Stimulated activated naive CD8-positive, alpha-beta T cell treated with anti-CD3 and anti-CD28 coated beads, Interleukin-15, amount 100 ng/mL, for 72 hours (primary cell): ENCODE measurements at regions not wholly inside any gene's neighbourhood (a gene's known extent, or its start where the extent isn't known, plus 50 kb on each side); places are given as distances from the start of the nearest gene placed in this dataset.
"Not testable (repeated sequence)": the region's sequence is repeated elsewhere in the genome, so short reads cannot be mapped to it uniquely, and the experiment has no call there.

Source experiments
- ATAC-seq: fragments of 150-1000 bp; cut with Tn5 transposase; 2 replicates; pipeline ENCODE4 v1.10.0; 2021; ENCODE audit warnings: mild to moderate bottlenecking, moderate library complexity
- DNase-seq, 2 donors: peaks; one replicate each; pipeline ENCODE4 v3.0.0; 2021 to 2022
- H3K27ac Mint-ChIP-seq, 2 donors: one replicate each; pipeline ENCODE4 v1.8.0; 2022; ENCODE audit warnings: mild to moderate bottlenecking in 2 of 2, mixed read lengths in 2 of 2, moderate library complexity in 2 of 2
- H3K27me3 Mint-ChIP-seq: one replicate; pipeline ENCODE4 v1.8.0; 2022; ENCODE audit warnings: mixed read lengths
- H3K4me1 Mint-ChIP-seq: one replicate; pipeline ENCODE4 v1.8.0; 2022; ENCODE audit warnings: mild to moderate bottlenecking, mixed read lengths
- H3K4me3 Mint-ChIP-seq, 2 donors: one replicate each; pipeline ENCODE4 v1.8.0; 2022; ENCODE audit warnings: mild to moderate bottlenecking in 2 of 2, mixed read lengths in 2 of 2, moderate library complexity in 1 of 2
- H3K9me3 Mint-ChIP-seq, 2 donors: one replicate each; pipeline ENCODE4 v1.8.0; 2022; ENCODE audit warnings: mixed read lengths in 2 of 2

DNA sequence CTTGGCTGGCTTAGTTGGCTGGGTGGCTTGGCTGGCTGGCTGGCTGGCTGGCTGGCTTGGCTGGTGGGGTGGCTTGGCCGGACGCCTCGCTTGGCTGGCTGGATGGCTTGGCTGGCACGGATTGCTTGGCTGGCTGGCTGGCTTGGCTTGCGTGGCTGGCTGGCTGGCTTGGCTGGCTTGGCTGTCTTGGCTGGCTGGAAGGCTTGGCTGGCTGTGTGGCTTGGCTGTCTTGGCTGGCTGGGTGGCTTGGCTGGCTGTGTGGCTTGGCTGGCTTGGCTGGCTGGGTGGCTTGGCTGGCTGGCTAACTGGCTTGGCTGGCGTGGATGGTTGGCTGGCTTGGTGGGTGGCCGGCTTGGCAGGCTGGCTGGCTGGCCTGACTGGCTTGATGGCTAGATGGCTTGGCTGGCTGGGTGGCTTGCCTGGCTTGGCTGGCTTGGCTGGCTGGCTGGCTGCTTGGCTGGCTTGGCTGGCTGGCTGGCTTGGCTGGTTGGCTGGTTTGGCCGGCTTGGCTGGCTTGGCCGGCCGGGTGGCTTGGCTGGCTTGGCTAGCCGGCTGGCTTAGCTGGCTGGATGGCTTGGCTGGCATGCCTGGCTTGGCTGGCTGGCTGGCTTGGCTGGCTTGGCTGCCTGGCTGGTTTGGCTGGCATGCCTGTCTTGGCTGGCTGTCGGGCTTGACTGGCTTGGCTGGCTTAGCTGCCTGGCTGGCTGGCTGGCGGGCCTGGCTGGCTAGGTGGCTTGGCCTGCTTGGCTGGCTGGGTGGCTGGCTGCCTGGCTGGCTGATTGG, 2812.7 kb downstream of the RPIA start:
- not testable (repeated sequence) for ATAC-seq

DNA sequence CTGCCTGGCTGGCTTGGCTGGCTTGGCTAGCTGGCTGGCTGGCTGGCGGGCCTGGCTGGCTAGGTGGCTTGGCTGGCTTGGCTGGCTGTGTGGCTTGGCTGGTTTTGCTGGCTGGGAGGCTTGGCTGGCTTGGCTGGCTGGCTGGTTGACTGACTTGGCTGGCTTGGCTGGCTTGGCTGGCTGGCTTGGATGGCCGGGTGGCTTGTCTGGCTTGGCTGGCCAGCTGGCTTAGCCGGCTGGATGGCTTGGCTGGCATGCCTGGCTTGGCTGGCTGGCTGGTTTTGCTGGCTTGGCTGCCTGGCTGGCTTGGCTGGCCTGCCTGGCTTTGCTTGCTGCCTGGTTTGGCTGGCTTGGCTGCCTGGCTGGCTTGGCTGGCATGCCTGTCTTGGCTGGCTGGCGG, 2817.3 kb downstream of the RPIA start:
- not testable (repeated sequence) for H3K9me3 Mint-ChIP-seq, DNase-seq, H3K4me1 Mint-ChIP-seq, H3K27ac Mint-ChIP-seq, H3K4me3 Mint-ChIP-seq, ATAC-seq, H3K27me3 Mint-ChIP-seq

More for the DNA sequence above, 2812.7 kb downstream of the RPIA start:
- H3K9me3 Mint-ChIP-seq, DNase-seq, H3K4me3 Mint-ChIP-seq, H3K27me3 Mint-ChIP-seq, H3K4me1 Mint-ChIP-seq: not testable (repeated sequence)
- peak overlapping the region in 1 of 2 donors; percentile 63 for H3K27ac Mint-ChIP-seq

DNA sequence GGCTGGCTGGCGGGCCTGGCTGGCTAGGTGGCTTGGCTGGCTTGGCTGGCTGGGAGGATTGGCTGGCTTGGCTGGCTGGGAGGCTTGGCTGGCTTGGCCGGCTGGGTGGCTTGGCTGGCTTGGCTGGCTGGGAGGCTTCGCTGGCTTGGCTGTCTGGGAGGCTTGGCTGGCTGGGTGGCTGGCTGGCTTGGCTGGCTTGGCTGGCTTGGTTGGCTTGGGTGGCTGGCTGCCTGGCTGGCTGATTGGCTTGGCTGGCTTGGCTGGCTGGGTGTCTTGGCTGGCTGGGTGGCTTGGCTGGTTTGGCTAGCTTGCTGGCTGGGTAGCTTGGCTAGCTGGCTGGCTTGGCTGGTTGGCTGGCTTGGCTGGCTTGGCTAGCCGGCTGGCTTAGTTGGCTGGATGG, 2817.8 kb downstream of the RPIA start:
- H3K4me3 Mint-ChIP-seq, ATAC-seq, H3K27me3 Mint-ChIP-seq, H3K27ac Mint-ChIP-seq, H3K9me3 Mint-ChIP-seq, DNase-seq, H3K4me1 Mint-ChIP-seq: not testable (repeated sequence)

DNA sequence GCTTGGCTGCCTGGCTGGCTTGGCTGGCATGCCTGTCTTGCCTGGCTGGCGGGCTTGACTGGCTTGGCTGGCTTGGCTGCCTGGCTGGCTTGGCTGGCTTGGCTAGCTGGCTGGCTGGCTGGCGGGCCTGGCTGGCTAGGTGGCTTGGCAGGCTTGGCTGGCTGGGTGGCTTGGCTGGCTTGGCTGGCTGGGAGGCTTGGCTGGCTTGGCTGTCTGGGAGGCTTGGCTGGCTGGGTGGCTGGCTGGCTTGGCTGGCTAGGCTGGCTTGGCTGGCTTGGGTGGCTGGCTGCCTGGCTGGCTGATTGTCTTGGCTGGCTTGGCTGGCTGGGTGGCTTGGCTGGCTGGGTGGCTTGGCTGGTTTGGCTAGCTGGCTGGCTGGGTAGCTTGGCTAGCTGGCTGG, 2819.7 kb downstream of the RPIA start:
- H3K27me3 Mint-ChIP-seq, ATAC-seq, H3K4me3 Mint-ChIP-seq, H3K27ac Mint-ChIP-seq, H3K9me3 Mint-ChIP-seq, DNase-seq, H3K4me1 Mint-ChIP-seq: not testable (repeated sequence)

DNA sequence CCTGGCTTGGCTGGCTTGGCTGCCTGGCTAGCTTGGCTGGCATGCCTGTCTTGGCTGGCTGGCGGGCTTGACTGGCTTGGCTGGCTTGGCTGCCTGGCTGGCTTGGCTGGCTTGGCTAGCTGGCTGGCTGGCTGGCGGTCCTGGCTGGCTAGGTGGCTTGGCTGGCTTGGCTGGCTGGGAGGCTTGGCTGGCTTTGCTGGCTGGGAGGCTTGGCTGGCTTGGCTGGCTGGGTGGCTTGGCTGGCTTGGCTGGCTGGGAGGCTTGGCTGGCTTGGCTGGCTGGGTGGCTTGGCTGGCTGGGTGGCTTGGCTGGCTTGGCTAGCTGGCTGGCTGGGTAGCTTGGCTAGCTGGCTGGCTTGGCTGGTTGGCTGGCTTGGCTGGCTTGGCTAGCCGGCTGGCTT, 2824.5 kb downstream of the RPIA start:
- not testable (repeated sequence) for ATAC-seq, H3K9me3 Mint-ChIP-seq, H3K27ac Mint-ChIP-seq, H3K4me1 Mint-ChIP-seq, H3K4me3 Mint-ChIP-seq, H3K27me3 Mint-ChIP-seq, DNase-seq

DNA sequence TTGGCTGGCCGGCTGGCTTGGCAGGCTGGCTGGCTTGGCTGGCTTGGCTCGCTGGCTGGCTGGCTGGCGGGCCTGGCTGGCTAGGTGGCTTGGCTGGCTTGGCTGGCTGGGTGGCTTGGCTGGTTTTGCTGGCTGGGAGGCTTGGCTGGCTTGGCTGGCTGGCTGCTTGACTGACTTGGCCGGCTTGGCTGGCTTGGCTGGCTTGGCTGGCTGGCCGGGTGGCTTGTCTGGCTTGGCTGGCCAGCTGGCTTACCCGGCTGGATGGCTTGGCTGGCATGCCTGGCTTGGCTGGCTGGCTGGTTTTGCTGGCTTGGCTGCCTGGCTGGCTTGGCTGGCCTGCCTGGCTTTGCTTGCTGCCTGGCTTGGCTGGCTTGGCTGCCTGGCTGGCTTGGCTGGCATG, 2825.2 kb downstream of the RPIA start:
- not testable (repeated sequence) for H3K9me3 Mint-ChIP-seq, H3K27ac Mint-ChIP-seq, DNase-seq, H3K4me3 Mint-ChIP-seq, ATAC-seq, H3K4me1 Mint-ChIP-seq, H3K27me3 Mint-ChIP-seq

DNA sequence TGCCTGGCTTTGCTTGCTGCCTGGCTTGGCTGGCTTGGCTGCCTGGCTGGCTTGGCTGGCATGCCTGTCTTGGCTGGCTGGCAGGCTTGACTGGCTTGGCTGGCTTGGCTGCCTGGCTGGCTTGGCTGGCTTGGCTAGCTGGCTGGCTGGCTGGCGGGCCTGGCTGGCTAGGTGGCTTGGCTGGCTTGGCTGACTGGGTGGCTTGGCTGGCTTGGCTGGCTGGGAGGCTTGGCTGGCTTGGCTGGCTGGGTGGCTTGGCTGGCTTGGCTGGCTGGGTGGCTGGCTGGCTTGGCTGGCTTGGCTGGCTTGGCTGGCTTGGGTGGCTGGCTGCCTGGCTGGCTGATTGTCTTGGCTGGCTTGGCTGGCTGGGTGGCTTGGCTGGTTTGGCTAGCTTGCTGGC, 2826.4 kb downstream of the RPIA start:
- not testable (repeated sequence) for DNase-seq, H3K27me3 Mint-ChIP-seq, H3K4me3 Mint-ChIP-seq, H3K4me1 Mint-ChIP-seq, H3K9me3 Mint-ChIP-seq, ATAC-seq, H3K27ac Mint-ChIP-seq

DNA sequence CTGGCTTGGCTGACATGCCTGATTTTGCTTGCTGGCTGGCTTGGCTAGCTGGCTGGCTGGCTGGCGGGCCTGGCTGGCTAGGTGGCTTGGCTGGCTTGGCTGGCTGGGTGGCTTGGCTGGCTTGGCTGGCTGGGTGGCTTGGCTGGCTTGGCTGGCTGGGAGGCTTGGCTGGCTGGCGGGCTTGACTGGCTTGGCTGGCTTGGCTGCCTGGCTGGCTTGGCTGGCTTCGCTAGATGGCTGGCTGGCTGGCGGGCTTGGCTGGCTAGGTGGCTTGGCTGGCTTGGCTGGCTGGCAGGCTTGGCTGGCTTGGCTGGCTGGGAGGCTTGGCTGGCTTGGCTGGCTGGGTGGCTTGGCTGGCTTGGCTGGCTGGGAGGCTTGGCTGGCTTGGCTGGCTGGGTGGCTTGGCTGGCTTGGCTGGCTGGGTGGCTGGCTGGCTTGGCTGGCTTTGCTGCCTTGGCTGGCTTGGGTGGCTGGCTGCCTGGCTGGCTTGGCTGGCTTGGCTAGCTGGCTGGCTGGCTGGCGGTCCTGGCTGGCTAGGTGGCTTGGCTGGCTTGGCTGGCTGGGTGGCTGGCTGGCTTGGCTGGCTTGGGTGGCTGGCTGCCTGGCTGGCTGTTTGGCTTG, 2827.0 kb downstream of the RPIA start:
- not testable (repeated sequence) for ATAC-seq, H3K9me3 Mint-ChIP-seq, H3K4me1 Mint-ChIP-seq, DNase-seq, H3K27ac Mint-ChIP-seq, H3K4me3 Mint-ChIP-seq, H3K27me3 Mint-ChIP-seq

DNA sequence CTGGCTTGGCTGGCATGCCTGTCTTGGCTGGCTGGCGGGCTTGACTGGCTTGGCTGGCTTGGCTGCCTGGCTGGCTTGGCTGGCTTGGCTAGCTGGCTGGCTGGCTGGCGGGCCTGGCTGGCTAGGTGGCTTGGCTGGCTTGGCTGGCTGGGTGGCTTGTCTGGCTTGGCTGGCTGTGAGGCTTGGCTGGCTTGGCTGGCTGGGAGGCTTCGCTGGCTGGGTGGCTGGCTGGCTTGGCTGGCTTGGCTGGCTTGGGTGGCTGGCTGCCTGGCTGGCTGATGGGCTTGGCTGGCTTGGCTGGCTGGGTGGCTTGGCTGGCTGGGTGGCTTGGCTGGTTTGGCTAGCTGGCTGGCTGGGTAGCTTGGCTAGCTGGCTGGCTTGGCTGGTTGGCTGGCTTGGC, 2827.9 kb downstream of the RPIA start:
- not testable (repeated sequence) for H3K27me3 Mint-ChIP-seq

DNA sequence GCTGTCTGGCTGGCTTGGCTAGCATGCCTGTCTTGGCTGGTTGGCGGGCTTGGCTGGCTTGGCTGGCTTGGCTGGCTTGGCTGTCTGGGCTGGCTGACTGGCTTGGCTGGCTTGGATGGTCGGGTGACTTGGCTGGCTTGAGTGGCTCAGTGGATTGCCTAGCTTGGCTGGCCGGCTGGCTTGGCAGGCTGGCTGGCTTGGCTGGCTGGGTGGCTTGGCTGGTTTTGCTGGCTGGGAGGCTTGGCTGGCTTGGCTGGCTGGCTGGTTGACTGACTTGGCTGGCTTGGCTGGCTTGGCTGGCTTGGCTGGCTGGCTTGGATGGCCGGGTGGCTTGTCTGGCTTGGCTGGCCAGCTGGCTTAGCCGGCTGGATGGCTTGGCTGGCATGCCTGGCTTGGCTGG, 2828.4 kb downstream of the RPIA start:
- H3K27me3 Mint-ChIP-seq, H3K27ac Mint-ChIP-seq, H3K4me3 Mint-ChIP-seq, H3K9me3 Mint-ChIP-seq, ATAC-seq, H3K4me1 Mint-ChIP-seq, DNase-seq: not testable (repeated sequence)

More for the DNA sequence above, 2827.9 kb downstream of the RPIA start:
- H3K4me1 Mint-ChIP-seq, H3K27ac Mint-ChIP-seq, ATAC-seq, DNase-seq, H3K4me3 Mint-ChIP-seq, H3K9me3 Mint-ChIP-seq: not testable (repeated sequence)

DNA sequence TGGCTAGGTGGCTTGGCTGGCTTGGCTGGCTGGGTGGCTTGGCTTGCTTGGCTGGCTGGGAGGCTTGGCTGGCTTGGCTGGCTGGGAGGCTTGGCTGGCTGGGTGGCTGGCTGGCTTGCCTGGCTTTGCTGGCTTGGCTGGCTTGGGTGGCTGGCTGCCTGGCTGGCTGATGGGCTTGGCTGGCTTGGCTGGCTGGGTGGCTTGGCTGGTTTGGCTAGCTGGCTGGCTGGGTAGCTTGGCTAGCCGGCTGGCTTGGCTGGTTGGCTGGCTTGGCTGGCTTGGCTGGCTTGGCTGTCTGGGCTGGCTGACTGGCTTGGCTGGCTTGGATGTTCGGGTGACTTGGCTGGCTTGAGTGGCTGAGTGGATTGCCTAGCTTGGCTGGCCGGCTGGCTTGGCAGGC, 2829.1 kb downstream of the RPIA start:
- H3K9me3 Mint-ChIP-seq, H3K4me3 Mint-ChIP-seq, DNase-seq, H3K4me1 Mint-ChIP-seq, H3K27ac Mint-ChIP-seq, ATAC-seq, H3K27me3 Mint-ChIP-seq: not testable (repeated sequence)

DNA sequence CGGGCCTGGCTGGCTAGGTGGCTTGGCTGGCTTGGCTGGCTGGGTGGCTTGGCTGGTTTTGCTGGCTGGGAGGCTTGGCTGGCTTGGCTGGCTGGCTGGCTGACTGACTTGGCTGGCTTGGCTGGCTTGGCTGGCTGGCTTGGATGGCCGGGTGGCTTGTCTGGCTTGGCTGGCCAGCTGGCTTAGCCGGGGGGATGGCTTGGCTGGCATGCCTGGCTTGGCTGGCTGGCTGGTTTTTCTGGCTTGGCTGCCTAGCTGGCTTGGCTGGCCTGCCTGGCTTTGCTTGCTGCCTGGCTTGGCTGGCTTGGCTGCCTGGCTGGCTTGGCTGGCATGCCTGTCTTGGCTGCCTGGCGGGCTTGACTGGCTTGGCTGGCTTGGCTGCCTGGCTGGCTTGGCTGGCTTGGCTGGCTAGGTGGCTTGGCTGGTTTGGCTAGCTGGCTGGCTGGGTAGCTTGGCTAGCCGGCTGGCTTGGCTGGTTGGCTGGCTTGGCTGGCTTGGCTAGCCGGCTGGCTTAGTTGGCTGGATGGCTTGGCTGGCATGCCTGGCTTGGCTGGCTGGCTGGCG, 2829.6 kb downstream of the RPIA start:
- not testable (repeated sequence) for H3K9me3 Mint-ChIP-seq, H3K4me1 Mint-ChIP-seq, H3K27ac Mint-ChIP-seq, H3K4me3 Mint-ChIP-seq, ATAC-seq, H3K27me3 Mint-ChIP-seq, DNase-seq

DNA sequence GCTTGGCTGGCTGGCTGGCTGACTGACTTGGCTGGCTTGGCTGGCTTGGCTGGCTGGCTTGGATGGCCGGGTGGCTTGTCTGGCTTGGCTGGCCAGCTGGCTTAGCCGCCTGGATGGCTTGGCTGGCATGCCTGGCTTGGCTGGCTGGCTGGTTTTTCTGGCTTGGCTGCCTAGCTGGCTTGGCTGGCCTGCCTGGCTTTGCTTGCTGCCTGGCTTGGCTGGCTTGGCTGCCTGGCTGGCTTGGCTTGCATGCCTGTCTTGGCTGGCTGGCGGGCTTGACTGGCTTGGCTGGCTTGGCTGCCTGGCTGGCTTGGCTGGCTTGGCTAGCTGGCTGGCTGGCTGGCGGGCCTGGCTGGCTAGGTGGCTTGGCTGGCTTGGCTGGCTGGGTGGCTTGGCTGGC, 2830.5 kb downstream of the RPIA start:
- not testable (repeated sequence) for H3K27ac Mint-ChIP-seq, ATAC-seq, DNase-seq, H3K9me3 Mint-ChIP-seq, H3K4me1 Mint-ChIP-seq, H3K27me3 Mint-ChIP-seq, H3K4me3 Mint-ChIP-seq

DNA sequence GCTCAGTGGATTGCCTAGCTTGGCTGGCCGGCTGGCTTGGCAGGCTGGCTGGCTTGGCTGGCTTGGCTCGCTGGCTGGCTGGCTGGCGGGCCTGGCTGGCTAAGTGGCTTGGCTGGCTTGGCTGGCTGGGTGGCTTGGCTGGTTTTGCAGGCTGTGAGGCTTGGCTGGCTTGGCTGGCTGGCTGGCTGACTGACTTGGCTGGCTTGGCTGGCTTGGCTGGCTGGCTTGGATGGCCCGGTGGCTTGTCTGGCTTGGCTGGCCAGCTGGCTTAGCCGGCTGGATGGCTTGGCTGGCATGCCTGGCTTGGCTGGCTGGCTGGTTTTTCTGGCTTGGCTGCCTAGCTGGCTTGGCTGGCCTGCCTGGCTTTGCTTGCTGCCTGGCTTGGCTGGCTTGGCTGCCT, 2831.4 kb downstream of the RPIA start:
- not testable (repeated sequence) for H3K4me3 Mint-ChIP-seq, H3K27ac Mint-ChIP-seq, ATAC-seq, H3K9me3 Mint-ChIP-seq, H3K4me1 Mint-ChIP-seq, H3K27me3 Mint-ChIP-seq, DNase-seq

DNA sequence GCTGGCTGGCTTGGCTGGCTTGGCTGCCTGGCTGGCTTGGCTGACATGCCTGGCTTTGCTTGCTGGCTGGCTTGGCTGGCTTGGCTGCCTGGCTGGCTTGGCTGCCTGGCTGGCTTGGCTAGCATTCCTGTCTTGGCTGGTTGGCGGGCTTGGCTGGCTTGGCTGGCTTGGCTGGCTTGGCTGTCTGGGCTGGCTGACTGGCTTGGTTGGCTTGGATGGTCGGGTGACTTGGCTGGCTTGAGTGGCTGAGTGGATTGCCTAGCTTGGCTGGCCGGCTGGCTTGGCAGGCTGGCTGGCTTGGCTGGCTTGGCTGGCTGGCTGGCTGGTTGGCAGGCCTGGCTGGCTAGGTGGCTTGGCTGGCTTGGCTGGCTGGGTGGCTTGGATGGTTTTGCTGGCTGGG, 2832.3 kb downstream of the RPIA start:
- not testable (repeated sequence) for H3K4me1 Mint-ChIP-seq, H3K4me3 Mint-ChIP-seq, H3K27me3 Mint-ChIP-seq

DNA sequence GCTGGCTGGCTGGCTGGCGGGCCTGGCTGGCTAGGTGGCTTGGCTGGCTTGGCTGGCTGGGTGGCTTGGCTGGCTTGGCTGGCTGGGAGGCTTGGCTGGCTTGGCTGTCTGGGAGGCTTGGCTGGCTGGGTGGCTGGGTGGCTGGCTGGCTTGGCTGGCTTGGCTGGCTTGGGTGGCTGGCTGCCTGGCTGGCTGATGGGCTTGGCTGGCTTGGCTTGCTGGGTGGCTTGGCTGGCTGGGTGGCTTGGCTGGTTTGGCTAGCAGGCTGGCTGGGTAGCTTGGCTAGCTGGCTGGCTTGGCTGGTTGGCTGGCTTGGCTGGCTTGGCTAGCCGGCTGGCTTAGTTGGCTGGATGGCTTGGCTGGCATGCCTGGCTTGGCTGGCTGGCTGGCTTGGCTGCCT, 2834.1 kb downstream of the RPIA start:
- DNase-seq, ATAC-seq, H3K27me3 Mint-ChIP-seq, H3K9me3 Mint-ChIP-seq, H3K27ac Mint-ChIP-seq, H3K4me3 Mint-ChIP-seq, H3K4me1 Mint-ChIP-seq: not testable (repeated sequence)

More for the DNA sequence above, 2832.3 kb downstream of the RPIA start:
- ATAC-seq, DNase-seq, H3K9me3 Mint-ChIP-seq, H3K27ac Mint-ChIP-seq: not testable (repeated sequence)
